Adipocyte (in vitro differentiated cells): ENCODE measurements at regions not wholly inside any gene's neighbourhood (a gene's known extent, or its start where the extent isn't known, plus 50 kb on each side); places are given as distances from the start of the nearest gene placed in this dataset.

Experiments used
- DNase-seq: peaks from one replicate; pipeline ENCODE4 v3.0.0-alpha.2; 2015; ENCODE audit warnings: low read depth
- H3K27me3 ChIP-seq: replicated peaks from 2 replicates; pipeline ENCODE4 v1.7.0; 2013; ENCODE audit warnings: mild to moderate bottlenecking, low read length, moderate library complexity; ENCODE audit not compliant: control insufficient read depth, insufficient read depth
- H3K36me3 ChIP-seq: 2 replicates; pipeline ENCODE4 v1.7.0; 2013; ENCODE audit warnings: low read length, mild to moderate bottlenecking, moderate library complexity; ENCODE audit not compliant: control insufficient read depth, insufficient read depth, severe bottlenecking
- H3K4me1 ChIP-seq: 2 replicates; pipeline ENCODE4 v1.7.0; 2013; ENCODE audit warnings: mild to moderate bottlenecking, low read length, moderate library complexity; ENCODE audit not compliant: control insufficient read depth, insufficient read depth
- H3K4me3 ChIP-seq: 2 replicates; pipeline ENCODE4 v1.7.0; 2013; ENCODE audit warnings: mild to moderate bottlenecking, low read length, moderate library complexity
- H3K9ac ChIP-seq: 2 replicates; pipeline ENCODE4 v1.7.0; 2013; ENCODE audit warnings: mild to moderate bottlenecking, low read length, moderate library complexity
- H3K9me3 ChIP-seq: 2 replicates; pipeline ENCODE4 v1.7.0; 2013; ENCODE audit warnings: mild to moderate bottlenecking, low read length, moderate library complexity; ENCODE audit not compliant: control insufficient read depth

DNA sequence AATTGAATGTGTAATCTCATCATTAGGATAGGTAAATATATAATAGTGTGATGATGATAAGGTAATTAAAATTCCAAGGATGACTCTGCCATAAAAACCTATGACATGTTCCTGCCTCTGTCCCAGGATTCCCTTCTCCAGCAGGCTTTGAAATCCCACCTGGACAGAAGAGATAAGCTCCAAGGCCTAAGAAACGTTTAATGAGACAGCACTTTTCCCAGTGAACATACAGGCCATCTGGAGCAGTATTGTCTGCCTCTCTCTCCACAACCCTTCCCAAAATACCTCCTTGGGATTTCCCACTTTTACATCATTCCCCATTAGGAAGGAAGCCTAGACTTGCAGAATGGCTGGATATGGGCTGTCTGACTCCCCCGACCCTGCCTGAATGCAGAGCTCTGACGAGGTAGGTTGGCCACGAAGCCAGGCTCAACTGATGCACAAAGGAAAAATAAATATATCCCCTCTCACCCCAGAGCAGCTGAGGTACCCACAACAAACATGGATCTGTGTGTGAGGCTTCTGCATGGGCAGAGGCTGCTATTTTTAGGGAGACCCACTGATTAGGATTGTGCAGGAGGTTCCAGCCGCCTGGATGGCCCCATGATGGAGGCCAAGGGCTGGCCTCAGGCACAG, 71.0 kb downstream of the TMPRSS5 start:
- Histone ChIP-seq H3K4me3 (no peak overlapping the region), H3K27me3 (peaks cover 11% of the 10 kb centered on the region), H3K9me3 (peaks cover 10% of the 10 kb centered on the region), H3K4me1 (peaks cover 18% of the 10 kb centered on the region), H3K9ac (no peak overlapping the region), H3K36me3 (no peaks in the 10 kb centered on the region)
- no peak for DNase-seq

DNA sequence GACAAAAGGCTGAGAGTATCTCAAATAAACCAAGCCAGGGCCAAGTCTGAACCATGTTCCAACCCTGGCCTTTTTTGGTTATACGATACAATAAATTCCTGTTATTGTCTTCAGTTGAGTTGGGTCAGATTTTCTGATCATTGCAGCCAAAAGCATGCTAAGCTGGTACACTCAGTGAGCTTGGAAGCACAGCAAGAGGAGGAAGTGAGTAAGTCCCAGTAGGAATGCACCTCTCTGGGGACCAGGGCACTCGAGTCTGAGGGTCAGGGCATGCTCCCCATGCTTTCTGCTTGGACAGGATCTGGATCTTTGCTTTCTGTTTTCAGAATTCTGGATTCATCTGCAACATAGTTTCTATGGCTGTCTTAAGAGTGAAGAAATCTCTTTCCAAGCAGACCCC, 73.1 kb downstream of the TMPRSS5 start:
- peaks cover 18% of the 10 kb centered on the region for H3K4me1 ChIP-seq
- no peak overlapping the region for H3K4me3 ChIP-seq
- H3K36me3 ChIP-seq, result no peaks in the 10 kb centered on the region
- H3K9ac ChIP-seq, result no peak overlapping the region
- H3K27me3 ChIP-seq, result peaks cover 12% of the 10 kb centered on the region
- peaks cover 10% of the 10 kb centered on the region for H3K9me3 ChIP-seq
- peak; percentile 7 for DNase-seq

DNA sequence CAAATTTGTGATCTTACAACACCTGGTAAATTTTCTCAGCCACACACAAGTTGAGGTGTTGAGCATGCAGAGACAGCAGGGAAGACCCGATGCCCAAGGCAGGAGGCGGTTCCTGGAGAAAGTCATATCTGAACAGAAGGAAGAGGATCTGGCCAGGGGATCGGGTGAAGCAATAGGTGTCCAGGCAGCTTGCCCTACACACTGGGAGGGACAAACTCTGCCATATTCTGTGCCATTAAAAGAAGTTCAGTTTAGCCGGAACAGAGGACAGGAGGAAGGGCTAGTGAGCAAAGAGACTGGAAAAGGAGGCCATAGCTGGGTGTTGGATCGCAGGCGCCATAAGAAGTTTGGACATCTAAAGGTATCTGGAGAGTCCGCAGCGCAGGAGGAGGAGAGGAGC, 76.5 kb downstream of the TMPRSS5 start:
- DNase-seq, result no peak
- peaks cover 18% of the 10 kb centered on the region for H3K4me1 ChIP-seq

DNA sequence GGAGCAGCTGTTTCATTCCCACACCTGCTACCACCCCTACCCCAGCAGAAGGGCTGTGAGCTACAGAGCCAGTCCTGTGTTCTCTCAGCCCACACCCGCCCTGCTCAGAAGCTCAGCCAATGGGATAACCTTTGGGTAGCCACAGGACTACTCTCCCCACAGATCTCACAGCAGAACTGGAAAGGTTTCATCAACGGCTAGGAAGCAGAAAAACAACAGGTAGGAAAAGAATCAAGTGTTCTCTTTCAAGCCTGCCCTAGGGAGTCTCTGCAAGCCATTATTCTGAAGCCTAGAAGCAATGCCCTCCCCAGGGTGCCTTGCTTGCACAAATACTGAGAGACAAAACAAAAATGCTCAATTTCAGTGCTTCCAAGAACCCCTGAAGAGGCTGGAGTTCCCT, 77.2 kb downstream of the TMPRSS5 start:
- Histone ChIP-seq H3K4me3 (no peak overlapping the region), H3K36me3 (no peaks in the 10 kb centered on the region), H3K4me1 (peaks cover 18% of the 10 kb centered on the region), H3K27me3 (peaks cover 12% of the 10 kb centered on the region), H3K9me3 (no peaks in the 10 kb centered on the region), H3K9ac (no peak overlapping the region)
- no peak for DNase-seq

More for the DNA sequence above, 76.5 kb downstream of the TMPRSS5 start:
- Histone ChIP-seq H3K36me3 (no peaks in the 10 kb centered on the region), H3K9me3 (no peaks in the 10 kb centered on the region), H3K27me3 (peaks cover 12% of the 10 kb centered on the region), H3K4me3 (no peak overlapping the region), H3K9ac (no peak overlapping the region)

DNA sequence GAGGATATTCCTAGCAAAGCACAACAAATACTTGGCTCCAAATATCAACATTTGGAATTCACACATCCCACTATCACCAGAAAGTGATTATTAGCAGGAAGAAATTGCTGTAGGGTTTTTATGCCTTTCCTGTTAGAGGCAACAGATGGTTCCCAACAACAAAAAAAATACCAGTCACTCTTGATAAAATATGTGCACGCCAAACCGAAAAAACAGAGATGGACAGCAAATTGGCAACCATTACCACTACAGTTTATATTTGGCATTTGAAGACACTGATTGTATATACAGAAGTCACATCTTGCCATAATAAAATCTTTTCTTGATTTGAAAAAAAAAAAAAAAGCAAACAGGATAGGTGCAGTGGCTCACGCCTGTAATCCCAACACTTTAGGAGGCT, 78.2 kb downstream of the TMPRSS5 start:
- Histone ChIP-seq H3K36me3 (no peaks in the 10 kb centered on the region), H3K4me3 (no peak overlapping the region)

DNA sequence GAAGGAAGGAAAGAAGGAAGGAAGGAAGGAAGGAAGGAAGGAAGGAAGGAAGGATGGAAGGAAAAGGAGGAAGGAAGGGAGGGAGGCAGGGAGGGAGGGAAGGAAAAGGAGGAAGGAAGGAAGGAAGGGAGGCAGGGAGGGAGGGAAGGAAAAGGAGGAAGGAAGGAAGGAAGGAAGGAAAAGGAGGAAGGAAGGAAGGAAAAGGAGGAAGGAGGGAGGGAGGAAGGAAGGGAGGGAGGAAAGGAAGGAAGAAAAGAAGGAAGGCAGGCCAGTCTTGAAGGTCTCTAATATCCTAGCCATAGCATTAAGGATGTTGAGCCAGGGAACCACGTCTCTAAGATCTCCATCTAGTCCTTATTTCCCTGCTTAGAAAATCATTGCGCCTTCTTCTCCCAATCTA, 78.8 kb downstream of the TMPRSS5 start:
- no peak for DNase-seq
- Histone ChIP-seq H3K9me3 (no peaks in the 10 kb centered on the region), H3K4me3 (no peak overlapping the region), H3K4me1 (peaks cover 5% of the 10 kb centered on the region), H3K9ac (no peak overlapping the region), H3K36me3 (no peaks in the 10 kb centered on the region), H3K27me3 (peaks cover 12% of the 10 kb centered on the region)

More for the DNA sequence above, 78.2 kb downstream of the TMPRSS5 start:
- no peak for DNase-seq
- Histone ChIP-seq H3K27me3 (peaks cover 12% of the 10 kb centered on the region), H3K9me3 (no peaks in the 10 kb centered on the region), H3K4me1 (peaks cover 12% of the 10 kb centered on the region), H3K9ac (no peak overlapping the region)

DNA sequence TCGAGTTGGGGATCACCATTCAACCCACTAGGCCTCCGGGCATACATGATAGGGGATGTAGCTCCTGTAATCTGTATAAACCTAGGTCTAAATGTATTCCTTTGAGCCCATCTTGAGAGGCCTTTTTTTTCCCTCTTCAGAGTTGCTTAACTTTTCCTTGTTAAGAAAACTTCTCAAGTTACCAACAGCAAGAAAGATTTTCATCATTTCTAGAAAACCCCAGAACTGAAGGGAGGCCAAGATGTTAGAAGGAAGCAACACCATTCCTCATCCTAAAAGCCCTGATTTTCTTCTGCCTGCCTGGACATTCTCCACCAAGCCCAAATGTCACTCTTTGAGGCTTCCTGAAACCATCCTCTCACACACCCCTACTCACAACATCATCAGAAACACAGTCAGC, 79.4 kb downstream of the TMPRSS5 start:
- no peaks in the 10 kb centered on the region for H3K9me3 ChIP-seq
- peak; percentile 6 for DNase-seq

DNA sequence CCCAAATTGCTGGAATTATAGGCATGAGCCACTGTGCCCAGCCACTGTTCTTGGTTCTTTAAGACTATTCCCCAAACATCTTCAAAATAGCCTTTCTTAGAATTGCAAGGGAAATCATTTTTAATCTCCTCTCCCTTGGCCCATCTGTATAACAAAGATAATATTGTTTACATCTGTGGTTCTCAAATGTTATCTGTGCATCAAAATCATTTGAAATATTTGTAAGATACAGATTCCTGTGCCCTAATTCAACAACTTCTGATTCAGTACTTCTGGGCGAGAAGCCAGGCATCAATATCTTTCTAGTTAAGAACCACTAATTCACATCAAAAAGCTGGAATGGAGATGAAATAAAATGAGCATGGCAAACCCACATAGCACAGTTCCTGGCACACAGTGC, 83.0 kb downstream of the TMPRSS5 start:
- Histone ChIP-seq H3K4me1 (peaks cover 7% of the 10 kb centered on the region), H3K4me3 (no peak overlapping the region), H3K36me3 (no peaks in the 10 kb centered on the region), H3K9ac (no peak overlapping the region), H3K27me3 (no peaks in the 10 kb centered on the region), H3K9me3 (peaks cover 14% of the 10 kb centered on the region)
- DNase-seq, result no peak

More for the DNA sequence above, 79.4 kb downstream of the TMPRSS5 start:
- Histone ChIP-seq H3K4me3 (no peak overlapping the region), H3K4me1 (peaks cover 3% of the 10 kb centered on the region), H3K36me3 (no peaks in the 10 kb centered on the region), H3K9ac (no peak overlapping the region), H3K27me3 (peaks cover 12% of the 10 kb centered on the region)

DNA sequence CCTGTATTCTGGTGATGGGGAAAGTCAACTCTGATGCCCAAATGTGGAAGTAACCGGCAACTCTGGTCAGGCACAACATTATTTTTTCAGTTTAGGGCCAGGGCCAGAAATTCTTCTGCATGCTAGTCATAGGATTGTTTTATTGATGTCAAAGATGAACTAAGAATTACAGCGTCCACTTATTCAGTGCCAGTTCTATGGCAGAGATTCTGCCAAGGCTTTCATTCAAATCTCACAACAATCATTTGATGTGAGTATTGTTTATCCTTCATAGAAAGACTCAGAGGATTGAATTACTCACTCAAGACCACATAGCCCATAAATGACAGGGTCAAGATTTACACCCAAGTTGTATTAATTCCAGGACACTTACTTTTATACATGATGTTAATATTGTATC, 87.7 kb downstream of the TMPRSS5 start:
- Histone ChIP-seq H3K9ac (no peak overlapping the region), H3K27me3 (no peaks in the 10 kb centered on the region), H3K36me3 (no peaks in the 10 kb centered on the region), H3K4me1 (peaks cover 8% of the 10 kb centered on the region), H3K4me3 (no peak overlapping the region), H3K9me3 (peaks cover 14% of the 10 kb centered on the region)
- DNase-seq, result peak; percentile 2

DNA sequence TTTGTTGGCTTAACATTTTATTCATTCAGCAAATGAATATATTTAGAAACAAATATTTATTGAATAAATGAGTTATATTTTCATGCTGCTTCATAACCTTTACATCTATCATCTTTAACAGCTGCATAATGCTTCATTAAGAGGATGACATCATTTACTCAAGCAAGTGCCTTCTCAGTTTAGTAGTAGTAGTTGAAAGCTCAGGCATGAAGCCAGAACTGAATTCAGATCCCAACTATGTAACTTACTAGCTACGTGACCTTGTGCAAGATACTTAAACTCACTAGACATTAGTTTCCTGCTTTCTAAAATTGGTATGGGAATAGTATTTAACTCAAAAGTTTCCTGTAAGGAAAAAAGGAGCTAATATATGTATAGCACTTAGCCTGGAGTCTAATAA, 90.3 kb downstream of the TMPRSS5 start:
- Histone ChIP-seq H3K9ac (no peak overlapping the region), H3K4me3 (no peak overlapping the region), H3K9me3 (peaks cover 10% of the 10 kb centered on the region), H3K4me1 (peaks cover 8% of the 10 kb centered on the region), H3K36me3 (no peaks in the 10 kb centered on the region), H3K27me3 (no peaks in the 10 kb centered on the region)
- no peak for DNase-seq

DNA sequence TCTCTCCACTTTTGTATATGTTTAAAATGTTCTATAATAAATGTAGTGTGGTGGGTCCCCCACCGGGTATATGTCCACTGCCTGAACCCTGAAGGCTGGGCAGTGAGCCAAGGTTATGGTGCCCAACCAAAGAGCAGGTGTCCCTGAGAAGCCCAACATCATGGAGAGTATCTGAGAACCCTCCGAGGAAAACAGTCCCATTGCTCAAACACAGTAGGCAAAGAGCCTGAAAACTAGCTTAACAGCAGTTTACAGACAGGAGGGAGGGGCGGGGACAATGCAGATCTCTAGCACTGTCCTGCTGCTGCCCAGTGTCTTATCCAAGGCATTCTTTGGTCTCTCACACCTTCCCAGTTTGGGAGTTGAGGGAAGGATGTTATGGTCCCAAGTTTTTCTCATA, 91.0 kb downstream of the TMPRSS5 start:
- H3K9me3 ChIP-seq, result peaks cover 8% of the 10 kb centered on the region
- H3K9ac ChIP-seq, result no peak overlapping the region
- peaks cover 8% of the 10 kb centered on the region for H3K4me1 ChIP-seq
- no peaks in the 10 kb centered on the region for H3K36me3 ChIP-seq
- no peaks in the 10 kb centered on the region for H3K27me3 ChIP-seq
- DNase-seq, result no peak
- H3K4me3 ChIP-seq, result no peak overlapping the region

DNA sequence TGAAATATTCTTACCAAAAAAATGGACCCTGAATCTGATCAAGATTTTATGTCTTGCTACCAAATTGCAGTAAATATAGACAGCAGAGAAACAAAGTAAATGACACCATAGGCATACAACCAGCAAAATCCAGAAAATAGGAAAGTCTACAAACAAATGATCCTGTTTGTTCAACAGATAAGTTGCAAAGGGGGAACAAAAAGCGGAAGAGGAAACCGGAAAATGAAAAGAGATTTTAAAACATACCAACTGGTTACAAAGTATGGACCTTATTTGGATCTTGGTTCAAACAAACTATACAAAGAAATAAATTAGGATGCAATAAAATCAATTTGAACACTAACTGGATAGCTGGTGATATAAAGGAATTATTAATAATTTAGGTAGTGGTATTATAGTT, 92.0 kb downstream of the TMPRSS5 start:
- H3K36me3 ChIP-seq, result no peaks in the 10 kb centered on the region
- H3K27me3 ChIP-seq, result no peaks in the 10 kb centered on the region
- no peak overlapping the region for H3K9ac ChIP-seq
- no peak for DNase-seq
- H3K9me3 ChIP-seq, result no peaks in the 10 kb centered on the region
- H3K4me3 ChIP-seq, result no peak overlapping the region
- H3K4me1 ChIP-seq, result peaks cover 8% of the 10 kb centered on the region
